Suprapubic skin (tissue), 4 donors: ENCODE measurements at regions not wholly inside any gene's neighbourhood (a gene's known extent, or its start where the extent isn't known, plus 50 kb on each side); places are given as distances from the start of the nearest gene placed in this dataset.

Source experiments
- CTCF ChIP-seq, 2 donors: fragments of 200-600 bp in 1 of 2; fragments of 450-650 bp in 1 of 2; sonication (generic) in 1 of 2; IDR thresholded peaks; one replicate each; pipeline ENCODE4 v1.5.1; 2016 to 2019; ENCODE audit warnings: antibody characterized with exemption in 2 of 2, mild to moderate bottlenecking in 1 of 2, moderate library complexity in 1 of 2
- EP300 ChIP-seq: sonication (generic); formaldehyde crosslinking; IDR thresholded peaks from one replicate; pipeline ENCODE4 v1.6.1; 2017; ENCODE audit warnings: antibody characterized with exemption
- POLR2A ChIP-seq, 2 donors: fragments of 450-650 bp; IDR thresholded peaks; one replicate each; pipeline ENCODE4 v1.6.1; 2017; ENCODE audit warnings: antibody characterized with exemption in 2 of 2, mild to moderate bottlenecking in 2 of 2, moderate library complexity in 2 of 2
- POLR2AphosphoS5 ChIP-seq, 3 donors: sonication (generic); formaldehyde crosslinking; IDR thresholded peaks; one replicate each; pipeline ENCODE4 v1.6.1; 2017; ENCODE audit warnings: antibody characterized with exemption in 3 of 3

- TF ChIP-seq POLR2A (IDR thresholded peaks at IDR 0.05) (no peak), CTCF (IDR thresholded peaks at IDR 0.05) (no peak), EP300 (no peak), POLR2AphosphoS5 (IDR thresholded peaks at IDR 0.05) (no peak)
These were observed 220.7 kb downstream of the BMP4 start for GRCh38 chr14:53735916-53736315.
